ENCODE measurements at regions not wholly inside any gene's neighbourhood (a gene's known extent, or its start where the extent isn't known, plus 50 kb on each side); places are given as distances from the start of the nearest gene placed in this dataset.

GRCh38 chr11:104320097-104320496 lies 156.2 kb upstream of the PDGFD start:
- H2AFZ ChIP-seq (replicated peaks; ENCODE audit: low read length, poor library complexity) = no peak overlapping the region
- DNase-seq (peak; percentile 63), ATAC-seq (ENCODE audit: low read depth) (peak; percentile 96)
- no peaks in the 10 kb centered on the region for H3K36me3 ChIP-seq (ENCODE audit: control insufficient read depth, insufficient read depth, low read length)
- H3K14ac ChIP-seq (replicated peaks; ENCODE audit: low read depth, low read length) = no peak overlapping the region
- H4K91ac ChIP-seq (ENCODE audit: insufficient read depth, low read depth, low read length) = no peak overlapping the region
- H3K27ac ChIP-seq (ENCODE audit: insufficient read depth, low read length) = no peak overlapping the region
- H3K4me1 ChIP-seq (ENCODE audit: control insufficient read depth, insufficient read depth, low read length) = no peaks in the 10 kb centered on the region
- no peak overlapping the region for H4K8ac ChIP-seq (ENCODE audit: low read depth in 2 of 2, low read length in 2 of 2)
- no peaks in the 10 kb centered on the region for H4K20me1 ChIP-seq (ENCODE audit: insufficient read depth, low read length)
- H2AK5ac ChIP-seq (ENCODE audit: low read depth, low read length) = no peak overlapping the region
- H4K5ac ChIP-seq (ENCODE audit: low read depth, low read length) = no peak overlapping the region
- no peak overlapping the region for H2BK20ac ChIP-seq (ENCODE audit: low read depth, low read length)
- TF ChIP-seq POLR2A (IDR thresholded peaks at IDR 0.05; ENCODE audit: low read depth, low read length) = no peak
- no peak for TF ChIP-seq CHD1 (IDR thresholded peaks at IDR 0.05; ENCODE audit: low read depth, low read length)
- TF ChIP-seq SMC3 (IDR thresholded peaks at IDR 0.05; ENCODE audit: low read depth, low read length) = no peak
- no peak for TF ChIP-seq RCOR1 (IDR thresholded peaks at IDR 0.05; ENCODE audit: insufficient replicate concordance, low read length)
- no peak for TF ChIP-seq FOS (IDR thresholded peaks at IDR 0.05; ENCODE audit: low read depth, low read length)
- no peak for TF ChIP-seq RAD21 (IDR thresholded peaks at IDR 0.05; ENCODE audit: low read length)
- TF ChIP-seq CTCF (conservative IDR thresholded peaks at IDR 0.05; ENCODE audit: low read depth, low read length) = no peak
- TF ChIP-seq BHLHE40 (IDR thresholded peaks at IDR 0.05; ENCODE audit: low read depth, low read length) = no peak
- no peak for TF ChIP-seq ELK1 (IDR thresholded peaks at IDR 0.05; ENCODE audit: borderline replicate concordance, low read depth, low read length)
- no peak for TF ChIP-seq MXI1 (IDR thresholded peaks at IDR 0.05; ENCODE audit: borderline replicate concordance, low read depth, low read length)
- TF ChIP-seq CEBPB (IDR thresholded peaks at IDR 0.05; ENCODE audit: low read depth, low read length) = no peak
- no peak for TF ChIP-seq MAFK (IDR thresholded peaks at IDR 0.05; ENCODE audit: low read depth, low read length)
- no peak for TF ChIP-seq USF2 (IDR thresholded peaks at IDR 0.05; ENCODE audit: low read depth, low read length)
- TF ChIP-seq RFX5 (IDR thresholded peaks at IDR 0.05; ENCODE audit: low read depth, low read length) = no peak
- TF ChIP-seq NFE2L2 (IDR thresholded peaks at IDR 0.05; ENCODE audit: low read depth, low read length) = no peak
- no peak for TF ChIP-seq MAZ (IDR thresholded peaks at IDR 0.05; ENCODE audit: borderline replicate concordance, low read depth, low read length)
- ChIA-PET CTCF (interaction anchor here (1.5 kb wide), 1 partner anchor 12 kb away, joined by 7 read pairs; no protein-coding TSS in a partner anchor), POLR2A (ENCODE audit: unreplicated experiment) (no interaction called here)
- no peaks in the 10 kb centered on the region for H3K79me1 ChIP-seq (ENCODE audit: low read depth in 1 of 2, low read length in 2 of 2)
- no peaks in the 10 kb centered on the region for H3K9me1 ChIP-seq (ENCODE audit: insufficient read depth, low read length)
- no peak overlapping the region for H2AK9ac ChIP-seq (replicated peaks; ENCODE audit: low read depth, low read length, poor library complexity)
- no peak overlapping the region for H2BK5ac ChIP-seq (ENCODE audit: low read depth, low read length, poor library complexity, severe bottlenecking)
- H3K27me3 ChIP-seq (ENCODE audit: control insufficient read depth, insufficient read depth, low read length) = no peaks in the 10 kb centered on the region; the same call in 1 of the 2 replicates
- no peak overlapping the region for H2BK15ac ChIP-seq (ENCODE audit: low read depth, low read length)
- no TSS peak for BruUV-seq (replicated peaks)
- no peak overlapping the region for H3K9ac ChIP-seq (ENCODE audit: low read depth, low read length)
- intact Hi-C loops (cut with micrococcal nuclease) = no loop called here
- H3K4ac ChIP-seq (ENCODE audit: low read depth, low read length) = no peak overlapping the region
- H2BK120ac ChIP-seq (ENCODE audit: low read depth, low read length) = no peak overlapping the region
- in situ Hi-C loops (cut with MboI; ENCODE audit: low sequenced_read_pairs) = no loop called here
- H3K4me3 ChIP-seq (ENCODE audit: insufficient read depth, low read depth, low read length) = no peak overlapping the region
- H3K18ac ChIP-seq (ENCODE audit: low read depth, low read length) = no peak overlapping the region
- H3K56ac ChIP-seq (ENCODE audit: extremely low read depth, insufficient read depth, low read length) = no peak overlapping the region
- H3K23ac ChIP-seq (ENCODE audit: low read depth, low read length) = no peak overlapping the region
- peaks cover 3% of the 10 kb centered on the region; the same call in 1 of the 2 replicates for H3K9me3 ChIP-seq (ENCODE audit: control insufficient read depth, insufficient read depth, low read length)
- no peak overlapping the region for H3K4me2 ChIP-seq (ENCODE audit: low read depth, low read length)
- dilution Hi-C loops (cut with HindIII; ENCODE audit: low sequenced_read_pairs, unreplicated experiment) = no loop called here

Measured in IMR-90 (cell line).